Ascending aorta (tissue), 2 donors: ENCODE measurements at regions not wholly inside any gene's neighbourhood (a gene's known extent, or its start where the extent isn't known, plus 50 kb on each side); places are given as distances from the start of the nearest gene placed in this dataset.

Experiments
- DNase-seq, 2 donors: peaks; one replicate each; pipeline ENCODE4 v3.0.0-alpha.2; 2019; ENCODE audit warnings: low spot score in 2 of 2
- H3K27ac ChIP-seq, 2 donors: fragments of 200-600 bp; sonication (generic); one replicate each; pipeline ENCODE4 v1.5.1; 2016 to 2017; ENCODE audit warnings: mild to moderate bottlenecking in 1 of 2
- H3K27me3 ChIP-seq: fragments of 200-600 bp; sonication (generic); one replicate; pipeline ENCODE4 v1.5.1; 2017
- H3K36me3 ChIP-seq, 2 donors: fragments of 200-600 bp; sonication (generic); one replicate each; pipeline ENCODE4 v1.5.1; 2016
- H3K4me1 ChIP-seq, 2 donors: fragments of 200-600 bp; sonication (generic); one replicate each; pipeline ENCODE4 v1.5.1; 2016 to 2017; ENCODE audit warnings: mild to moderate bottlenecking in 1 of 2
- H3K4me3 ChIP-seq, 2 donors: fragments of 200-600 bp; sonication (generic); one replicate each; pipeline ENCODE4 v1.5.1; 2016 to 2017; ENCODE audit warnings: mild to moderate bottlenecking in 1 of 2
- H3K9me3 ChIP-seq, 2 donors: fragments of 200-600 bp; sonication (generic); one replicate each; pipeline ENCODE4 v1.5.1; 2016
- CTCF ChIP-seq, 3 experiments: fragments of 200-600 bp in 2 of 3; fragments of 450-650 bp in 1 of 3; sonication (generic) in 2 of 3; IDR thresholded peaks; one replicate each; pipeline ENCODE4 v1.5.1; 2016 to 2019; ENCODE audit warnings: antibody characterized with exemption in 3 of 3, mild to moderate bottlenecking in 1 of 3, moderate library complexity in 1 of 3
- intact Hi-C: fragments of 100-400 bp; cut with DNase I; formaldehyde crosslinking; loops from one replicate; pipeline ENCODE4 v1.15.1; 2023

- no peak for DNase-seq
- intact Hi-C loops: no loop called here
- no peak overlapping the region for H3K27ac ChIP-seq
Observed at GRCh38 chr1:94680039-94680377, 138.4 kb upstream of the F3 start.

GRCh38 chr1:94679332-94680038, 137.9 kb upstream of the F3 start:
- H3K27me3 ChIP-seq: no peaks in the 10 kb centered on the region
- intact Hi-C loops: no loop called here
- H3K4me1 ChIP-seq: peaks cover 0 to 1% of the 10 kb centered on the region in 2 donors
- no peak for TF ChIP-seq CTCF (IDR thresholded peaks at IDR 0.05)
- no peaks in the 10 kb centered on the region for H3K36me3 ChIP-seq
- H3K9me3 ChIP-seq: no peaks in the 10 kb centered on the region
- H3K27ac ChIP-seq: no peak overlapping the region
- no peak overlapping the region for H3K4me3 ChIP-seq
- DNase-seq: no peak

More at GRCh38 chr1:94680039-94680377, 138.4 kb upstream of the F3 start:
- H3K27me3 ChIP-seq: no peaks in the 10 kb centered on the region
- TF ChIP-seq CTCF (IDR thresholded peaks at IDR 0.05): no peak
- no peaks in the 10 kb centered on the region for H3K4me1 ChIP-seq
- H3K36me3 ChIP-seq: no peaks in the 10 kb centered on the region
- H3K9me3 ChIP-seq: no peaks in the 10 kb centered on the region
- no peak overlapping the region for H3K4me3 ChIP-seq

GRCh38 chr1:94678202-94678848, 136.8 kb upstream of the F3 start:
- no peak overlapping the region for H3K4me3 ChIP-seq
- no peaks in the 10 kb centered on the region for H3K27me3 ChIP-seq
- intact Hi-C loops: no loop called here
- peaks cover 0 to 3% of the 10 kb centered on the region in 2 donors for H3K4me1 ChIP-seq
- DNase-seq: no peak
- H3K9me3 ChIP-seq: no peaks in the 10 kb centered on the region
- H3K36me3 ChIP-seq: no peaks in the 10 kb centered on the region
- TF ChIP-seq CTCF (IDR thresholded peaks at IDR 0.05): no peak
- H3K27ac ChIP-seq: no peak overlapping the region

GRCh38 chr1:94677714-94678113, 136.2 kb upstream of the F3 start:
- peaks cover 0 to 3% of the 10 kb centered on the region in 2 donors for H3K4me1 ChIP-seq
- no peaks in the 10 kb centered on the region for H3K36me3 ChIP-seq
- intact Hi-C loops: no loop called here
- no peaks in the 10 kb centered on the region for H3K27me3 ChIP-seq
- no peak overlapping the region for H3K4me3 ChIP-seq
- DNase-seq: no peak
- H3K9me3 ChIP-seq: no peaks in the 10 kb centered on the region
- no peak overlapping the region for H3K27ac ChIP-seq
- TF ChIP-seq CTCF (IDR thresholded peaks at IDR 0.05): no peak

GRCh38 chr1:94677087-94677486, 135.5 kb upstream of the F3 start:
- Histone ChIP-seq H3K27ac (no peak overlapping the region), H3K4me1 (peaks cover 0 to 3% of the 10 kb centered on the region in 2 donors), H3K4me3 (no peak overlapping the region), H3K27me3 (no peaks in the 10 kb centered on the region), H3K9me3 (no peaks in the 10 kb centered on the region), H3K36me3 (no peaks in the 10 kb centered on the region)
- TF ChIP-seq CTCF (IDR thresholded peaks at IDR 0.05): no peak
- intact Hi-C loops: no loop called here
- DNase-seq: no peak
